ENCODE measurements at regions not wholly inside any gene's neighbourhood (a gene's known extent, or its start where the extent isn't known, plus 50 kb on each side); places are given as distances from the start of the nearest gene placed in this dataset.

- no peak for TF ChIP-seq Cebpa-rat (IDR thresholded peaks at IDR 0.05)
- peaks cover 9% of the 10 kb centered on the region; the same call in 1 of the 2 replicates for H3K9me3 ChIP-seq
- no peaks in the 10 kb centered on the region for H3K27me3 ChIP-seq
- H3K9ac ChIP-seq: no peak overlapping the region
- no peaks in the 10 kb centered on the region for H3K4me1 ChIP-seq
- no peaks in the 10 kb centered on the region for H3K36me3 ChIP-seq
- H3K4me3 ChIP-seq: no peak overlapping the region
- no peak overlapping the region for H3K4me2 ChIP-seq
- H3K27ac ChIP-seq: no peak overlapping the region
- no peaks in the 10 kb centered on the region for H4K20me1 ChIP-seq
Observed at GRCh38 chr13:95352486-95352885, 51.2 kb upstream of the ABCC4 start.

DNA sequence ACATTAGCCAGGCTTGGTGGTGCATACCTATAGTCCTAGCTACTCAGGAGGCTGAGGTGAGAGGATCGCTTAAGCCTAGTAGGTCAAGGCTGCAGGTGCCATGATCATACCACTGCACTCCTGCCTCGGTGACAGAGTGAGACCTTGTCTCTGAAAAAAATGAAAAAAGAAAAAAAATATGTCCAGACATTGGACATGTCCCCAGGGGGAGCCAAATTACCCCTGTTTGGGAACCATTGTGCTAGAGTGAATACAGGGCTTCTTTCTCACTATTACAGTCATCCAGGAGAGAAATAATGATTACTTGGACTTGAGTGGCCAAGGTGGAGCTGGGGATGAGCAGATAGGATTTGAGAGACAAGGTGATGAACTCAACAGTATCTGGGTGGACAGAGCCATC, 52.9 kb upstream of the ABCC4 start:
- TF ChIP-seq Cebpa-rat (IDR thresholded peaks at IDR 0.05): no peak
- no peak overlapping the region for H3K27ac ChIP-seq
- H4K20me1 ChIP-seq: no peaks in the 10 kb centered on the region
- H3K4me1 ChIP-seq: no peaks in the 10 kb centered on the region
- H3K27me3 ChIP-seq: no peaks in the 10 kb centered on the region
- H3K9me3 ChIP-seq: peaks cover 9% of the 10 kb centered on the region; the same call in 1 of the 2 replicates
- H3K36me3 ChIP-seq: no peaks in the 10 kb centered on the region
- no peak overlapping the region for H3K4me2 ChIP-seq
- no peak overlapping the region for H3K9ac ChIP-seq
- no peak overlapping the region for H3K4me3 ChIP-seq

- no peak overlapping the region for H3K4me3 ChIP-seq
- H3K36me3 ChIP-seq: no peaks in the 10 kb centered on the region
- H3K4me1 ChIP-seq: no peaks in the 10 kb centered on the region
- H3K27ac ChIP-seq: no peak overlapping the region
- H4K20me1 ChIP-seq: no peaks in the 10 kb centered on the region
- H3K9ac ChIP-seq: no peak overlapping the region
- H3K4me2 ChIP-seq: no peak overlapping the region
- no peak for TF ChIP-seq Cebpa-rat (IDR thresholded peaks at IDR 0.05)
- peaks cover 9% of the 10 kb centered on the region; the same call in 1 of the 2 replicates for H3K9me3 ChIP-seq
- H3K27me3 ChIP-seq: no peaks in the 10 kb centered on the region
Observed at GRCh38 chr13:95354680-95355487, 53.6 kb upstream of the ABCC4 start.

DNA sequence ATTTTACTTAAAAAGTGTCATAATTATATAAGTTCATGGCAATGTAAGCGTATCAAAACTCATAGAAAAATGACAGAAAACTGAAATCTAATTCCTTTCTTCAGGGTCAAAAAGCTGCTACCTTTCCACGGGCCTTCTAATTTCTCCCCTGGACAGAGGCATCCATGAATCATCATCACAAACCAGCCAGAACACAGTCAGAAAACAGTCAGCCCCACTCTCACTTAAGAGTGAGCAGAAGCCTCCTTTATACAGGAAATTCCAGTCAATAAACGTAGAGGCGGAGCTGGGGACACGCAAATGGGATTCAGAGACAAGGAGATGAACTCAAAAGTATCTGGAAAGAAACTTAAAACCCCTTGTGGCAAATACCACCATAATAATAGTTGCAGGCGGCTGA, 54.2 kb upstream of the ABCC4 start:
- Histone ChIP-seq H3K27me3 (no peaks in the 10 kb centered on the region), H3K27ac (no peak overlapping the region), H3K9ac (no peak overlapping the region), H3K4me3 (no peak overlapping the region), H3K4me1 (no peaks in the 10 kb centered on the region), H3K36me3 (no peaks in the 10 kb centered on the region), H3K9me3 (peaks cover 9% of the 10 kb centered on the region; the same call in 1 of the 2 replicates), H3K4me2 (no peak overlapping the region), H4K20me1 (no peaks in the 10 kb centered on the region)
- no peak for TF ChIP-seq Cebpa-rat (IDR thresholded peaks at IDR 0.05)

- H4K20me1 ChIP-seq: no peaks in the 10 kb centered on the region
- no peak overlapping the region for H3K4me3 ChIP-seq
- H3K9ac ChIP-seq: no peak overlapping the region
- H3K27ac ChIP-seq: no peak overlapping the region
- H3K4me2 ChIP-seq: no peak overlapping the region
- no peak for TF ChIP-seq Cebpa-rat (IDR thresholded peaks at IDR 0.05)
- no peaks in the 10 kb centered on the region for H3K27me3 ChIP-seq
- peaks cover 9% of the 10 kb centered on the region; the same call in 1 of the 2 replicates for H3K9me3 ChIP-seq
- H3K4me1 ChIP-seq: no peaks in the 10 kb centered on the region
- H3K36me3 ChIP-seq: no peaks in the 10 kb centered on the region
Observed at GRCh38 chr13:95356916-95357315, 55.7 kb upstream of the ABCC4 start.

- Histone ChIP-seq H3K27ac (no peak overlapping the region), H3K4me3 (no peak overlapping the region), H3K4me1 (no peaks in the 10 kb centered on the region), H3K36me3 (no peaks in the 10 kb centered on the region), H3K9ac (no peak overlapping the region), H3K27me3 (no peaks in the 10 kb centered on the region), H3K4me2 (no peak overlapping the region), H4K20me1 (no peaks in the 10 kb centered on the region), H3K9me3 (no peaks in the 10 kb centered on the region; the same call in 1 of the 2 replicates)
- no peak for TF ChIP-seq Cebpa-rat (IDR thresholded peaks at IDR 0.05)
Observed at GRCh38 chr13:95357875-95358274, 56.6 kb upstream of the ABCC4 start.

GRCh38 chr13:95360052-95360451, 58.8 kb upstream of the ABCC4 start:
- Histone ChIP-seq H3K27ac (no peak overlapping the region), H3K36me3 (no peaks in the 10 kb centered on the region), H4K20me1 (no peaks in the 10 kb centered on the region), H3K9ac (no peak overlapping the region), H3K27me3 (no peaks in the 10 kb centered on the region), H3K9me3 (peaks cover 9% of the 10 kb centered on the region; the same call in 1 of the 2 replicates), H3K4me1 (no peaks in the 10 kb centered on the region), H3K4me2 (no peak overlapping the region), H3K4me3 (no peak overlapping the region)
- TF ChIP-seq Cebpa-rat (IDR thresholded peaks at IDR 0.05): no peak

GRCh38 chr13:95360464-95361097, 59.3 kb upstream of the ABCC4 start:
- no peaks in the 10 kb centered on the region for H3K36me3 ChIP-seq
- no peaks in the 10 kb centered on the region for H3K4me1 ChIP-seq
- TF ChIP-seq Cebpa-rat (IDR thresholded peaks at IDR 0.05): no peak
- peaks cover 9% of the 10 kb centered on the region; the same call in 1 of the 2 replicates for H3K9me3 ChIP-seq
- no peaks in the 10 kb centered on the region for H3K27me3 ChIP-seq
- H4K20me1 ChIP-seq: no peaks in the 10 kb centered on the region
- no peak overlapping the region for H3K4me3 ChIP-seq
- no peak overlapping the region for H3K4me2 ChIP-seq
- H3K27ac ChIP-seq: no peak overlapping the region
- no peak overlapping the region for H3K9ac ChIP-seq

DNA sequence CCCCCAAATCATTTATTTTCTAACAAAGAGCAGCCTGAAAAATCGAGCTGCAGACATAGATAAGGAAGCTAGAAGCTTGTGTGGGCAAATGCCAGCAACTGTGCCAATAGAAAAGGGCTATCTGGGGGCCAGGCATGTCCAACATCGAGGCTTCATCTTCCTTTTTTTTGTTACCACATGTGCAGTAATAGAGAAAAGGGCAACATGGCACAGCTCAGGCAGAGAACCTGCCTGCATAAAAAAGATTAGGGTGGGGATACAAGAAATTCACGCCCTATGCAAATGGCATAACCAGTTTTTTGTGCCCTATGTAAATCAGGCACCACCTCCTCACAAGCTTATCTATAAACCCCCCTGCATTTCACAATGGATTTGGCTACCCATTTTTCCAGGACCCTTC, 60.4 kb upstream of the ABCC4 start:
- H3K4me2 ChIP-seq: no peak overlapping the region
- no peak for TF ChIP-seq Cebpa-rat (IDR thresholded peaks at IDR 0.05)
- H3K36me3 ChIP-seq: no peaks in the 10 kb centered on the region
- H3K4me3 ChIP-seq: no peak overlapping the region
- no peaks in the 10 kb centered on the region for H3K27me3 ChIP-seq
- H3K27ac ChIP-seq: no peak overlapping the region
- no peaks in the 10 kb centered on the region for H3K4me1 ChIP-seq
- no peaks in the 10 kb centered on the region for H4K20me1 ChIP-seq
- peaks cover 9% of the 10 kb centered on the region; the same call in 1 of the 2 replicates for H3K9me3 ChIP-seq
- no peak overlapping the region for H3K9ac ChIP-seq

DNA sequence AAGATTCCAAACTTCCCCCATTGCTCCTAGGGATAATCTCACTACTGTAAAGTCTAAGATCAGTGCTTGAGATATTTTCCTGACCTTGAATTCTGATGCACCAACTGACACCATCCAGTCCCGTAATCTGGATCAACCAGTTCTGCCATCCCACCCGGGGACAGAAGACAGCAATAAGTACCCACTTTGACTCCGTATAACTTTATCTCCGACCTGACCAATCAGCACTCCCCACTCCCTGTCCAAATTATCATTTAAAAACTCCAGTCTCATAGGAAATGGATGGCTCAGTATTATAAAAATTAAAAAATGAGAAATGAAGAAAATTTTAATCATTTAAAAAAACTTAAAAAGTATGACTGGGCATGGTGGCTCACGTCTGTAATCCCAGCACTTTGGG, 61.4 kb upstream of the ABCC4 start:
- H4K20me1 ChIP-seq: no peaks in the 10 kb centered on the region
- H3K36me3 ChIP-seq: no peaks in the 10 kb centered on the region
- no peak for TF ChIP-seq Cebpa-rat (IDR thresholded peaks at IDR 0.05)
- H3K4me1 ChIP-seq: peaks cover 5% of the 10 kb centered on the region
- no peak overlapping the region for H3K4me3 ChIP-seq
- H3K9me3 ChIP-seq: peaks cover 9% of the 10 kb centered on the region; the same call in 1 of the 2 replicates
- no peaks in the 10 kb centered on the region for H3K27me3 ChIP-seq
- H3K27ac ChIP-seq: no peak overlapping the region
- no peak overlapping the region for H3K4me2 ChIP-seq
- H3K9ac ChIP-seq: no peak overlapping the region
